ENCODE measurements at regions not wholly inside any gene's neighbourhood (a gene's known extent, or its start where the extent isn't known, plus 50 kb on each side); places are given as distances from the start of the nearest gene placed in this dataset.
"Not testable (repeated sequence)": the region's sequence is repeated elsewhere in the genome, so short reads cannot be mapped to it uniquely, and the experiment has no call there.

GRCh38 chr11:116062129-116062489 lies 557.9 kb upstream of the CADM1 start:
- intact Hi-C loops (cut with DNase I) = no loop called here
- ATAC-seq (no peak), DNase-seq (ENCODE audit: low spot score) (no peak)

- intact Hi-C loops (cut with DNase I) = no loop called here
- DNase-seq (ENCODE audit: low spot score) (no peak), ATAC-seq (no peak)
These were observed 557.1 kb upstream of the CADM1 start for GRCh38 chr11:116061322-116061721.

- no peak for ATAC-seq
- DNase-seq (ENCODE audit: low spot score) = no peak
- intact Hi-C loops (cut with DNase I) = no loop called here
These were observed 555.7 kb upstream of the CADM1 start for GRCh38 chr11:116059919-116060318.

GRCh38 chr11:116057000-116057399 lies 552.8 kb upstream of the CADM1 start:
- DNase-seq (ENCODE audit: low spot score) = no peak
- ATAC-seq = no peak
- intact Hi-C loops (cut with DNase I) = no loop called here

- no peak for ATAC-seq
- intact Hi-C loops (cut with DNase I) = no loop called here
- DNase-seq (ENCODE audit: low spot score) = no peak
These were observed 550.8 kb upstream of the CADM1 start for GRCh38 chr11:116055064-116055463.

GRCh38 chr11:116053548-116053919 lies 549.3 kb upstream of the CADM1 start:
- DNase-seq (ENCODE audit: low spot score) (no peak), ATAC-seq (no peak)
- intact Hi-C loops (cut with DNase I) = no loop called here

GRCh38 chr11:116052603-116053547 lies 548.7 kb upstream of the CADM1 start:
- ATAC-seq (no peak), DNase-seq (ENCODE audit: low spot score) (no peak)
- intact Hi-C loops (cut with DNase I) = no loop called here

- DNase-seq (ENCODE audit: low spot score) (no peak), ATAC-seq (no peak)
- intact Hi-C loops (cut with DNase I) = no loop called here
These were observed 547.3 kb upstream of the CADM1 start for GRCh38 chr11:116051494-116051893.

GRCh38 chr11:116049383-116049782 lies 545.2 kb upstream of the CADM1 start:
- intact Hi-C loops (cut with DNase I) = no loop called here
- no peak for DNase-seq (ENCODE audit: low spot score)
- no peak for ATAC-seq

GRCh38 chr11:116046127-116046526 lies 541.9 kb upstream of the CADM1 start:
- DNase-seq (ENCODE audit: low spot score) (no peak), ATAC-seq (no peak)
- intact Hi-C loops (cut with DNase I) = no loop called here

- no peak for DNase-seq (ENCODE audit: low spot score)
- intact Hi-C loops (cut with DNase I) = no loop called here
These were observed 540.7 kb upstream of the CADM1 start for GRCh38 chr11:116044941-116045340.

GRCh38 chr11:116044520-116044919 lies 540.3 kb upstream of the CADM1 start:
- ATAC-seq (no peak), DNase-seq (ENCODE audit: low spot score) (no peak)
- intact Hi-C loops (cut with DNase I) = no loop called here

More at GRCh38 chr11:116044941-116045340, 540.7 kb upstream of the CADM1 start:
- no peak for ATAC-seq

- intact Hi-C loops (cut with DNase I) = no loop called here
- no peak for DNase-seq (ENCODE audit: low spot score)
- no peak for ATAC-seq
These were observed 539.6 kb upstream of the CADM1 start for GRCh38 chr11:116043857-116044256.

GRCh38 chr11:116043059-116043458 lies 538.8 kb upstream of the CADM1 start:
- intact Hi-C loops (cut with DNase I); ATAC-seq; DNase-seq (ENCODE audit: low spot score): not testable (repeated sequence)

- intact Hi-C loops (cut with DNase I) = no loop called here
- ATAC-seq = no peak
- DNase-seq (ENCODE audit: low spot score) = no peak
These were observed 537.9 kb upstream of the CADM1 start for GRCh38 chr11:116042146-116042545.

GRCh38 chr11:116037861-116038260 lies 533.6 kb upstream of the CADM1 start:
- intact Hi-C loops (cut with DNase I) = no loop called here
- DNase-seq (ENCODE audit: low spot score) (no peak), ATAC-seq (no peak)

- ATAC-seq = no peak
- intact Hi-C loops (cut with DNase I) = no loop called here
- no peak for DNase-seq (ENCODE audit: low spot score)
These were observed 531.8 kb upstream of the CADM1 start for GRCh38 chr11:116035977-116036376.

GRCh38 chr11:116033931-116034553 lies 529.8 kb upstream of the CADM1 start:
- intact Hi-C loops (cut with DNase I) = no loop called here
- DNase-seq (ENCODE audit: low spot score) = no peak
- ATAC-seq = no peak

GRCh38 chr11:116030697-116031331 lies 526.6 kb upstream of the CADM1 start:
- ATAC-seq (no peak), DNase-seq (ENCODE audit: low spot score) (no peak)
- intact Hi-C loops (cut with DNase I) = no loop called here

- not testable (repeated sequence) for ATAC-seq
These were observed 524.3 kb upstream of the CADM1 start for GRCh38 chr11:116028506-116028905.

More at GRCh38 chr11:116028506-116028905, 524.3 kb upstream of the CADM1 start:
- DNase-seq (ENCODE audit: low spot score); intact Hi-C loops (cut with DNase I): not testable (repeated sequence)

Data from sciatic nerve (tissue), 2 donors.